H1 (cell line): ENCODE measurements at regions not wholly inside any gene's neighbourhood (a gene's known extent, or its start where the extent isn't known, plus 50 kb on each side); places are given as distances from the start of the nearest gene placed in this dataset.

Experiments used
- CHD2 ChIP-seq: IDR thresholded peaks from 2 replicates; pipeline ENCODE4 v1.6.1; 2012; ENCODE audit warnings: low read length, improper control_type of control experiment
- GABPA ChIP-seq: IDR thresholded peaks from 2 replicates; pipeline ENCODE4 v1.6.1; 2011; ENCODE audit warnings: mild to moderate bottlenecking, low read length, moderate library complexity, borderline replicate concordance; ENCODE audit not compliant: insufficient read depth
- KDM1A ChIP-seq: fragments of 200-600, 300-600 bp; sonication (generic); IDR thresholded peaks from 2 replicates; pipeline ENCODE4 v1.7.1; 2016; ENCODE audit warnings: mild to moderate bottlenecking, low read length, borderline replicate concordance
- RXRA ChIP-seq: IDR thresholded peaks from 2 replicates; pipeline ENCODE4 v1.6.1; 2011; ENCODE audit warnings: low read depth, mild to moderate bottlenecking, low read length, moderate library complexity; ENCODE audit not compliant: insufficient read depth
- TAF7 ChIP-seq: optimal IDR thresholded peaks from 2 replicates; pipeline ENCODE3; 2011; ENCODE audit warnings: low read depth, mild to moderate bottlenecking, inconsistent platforms, low read length, moderate library complexity, borderline replicate concordance
- TF ChIP-seq, protein P1 (sequence below): fragments of 300-600 bp; sonication (generic); IDR thresholded peaks from 2 replicates; pipeline ENCODE4 v1.7.1; 2012; ENCODE audit warnings: low read length, moderate library complexity, mild to moderate bottlenecking, inconsistent platforms; ENCODE audit not compliant: insufficient replicate concordance

DNA sequence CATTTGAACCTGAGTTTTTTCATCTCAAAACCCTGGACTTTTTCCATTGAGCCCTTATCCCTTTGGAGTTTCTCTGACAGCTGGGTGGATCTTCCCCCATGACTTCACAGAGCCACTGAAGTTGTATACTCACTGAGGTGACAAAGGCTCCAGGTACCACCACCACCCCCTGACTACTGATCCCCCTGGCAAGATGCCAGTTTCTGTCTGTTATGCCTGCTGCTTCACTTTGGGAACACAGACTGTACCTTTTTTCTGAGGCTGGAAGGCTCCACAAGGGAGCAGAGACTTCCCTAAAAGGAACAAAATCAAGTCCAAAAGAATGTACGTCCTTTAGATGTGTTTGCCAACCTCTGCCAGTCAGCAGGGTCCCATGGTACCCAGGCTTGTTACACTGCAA, 160.3 kb upstream of the JADE1 start (continued):
- TF ChIP-seq, protein P1, sequence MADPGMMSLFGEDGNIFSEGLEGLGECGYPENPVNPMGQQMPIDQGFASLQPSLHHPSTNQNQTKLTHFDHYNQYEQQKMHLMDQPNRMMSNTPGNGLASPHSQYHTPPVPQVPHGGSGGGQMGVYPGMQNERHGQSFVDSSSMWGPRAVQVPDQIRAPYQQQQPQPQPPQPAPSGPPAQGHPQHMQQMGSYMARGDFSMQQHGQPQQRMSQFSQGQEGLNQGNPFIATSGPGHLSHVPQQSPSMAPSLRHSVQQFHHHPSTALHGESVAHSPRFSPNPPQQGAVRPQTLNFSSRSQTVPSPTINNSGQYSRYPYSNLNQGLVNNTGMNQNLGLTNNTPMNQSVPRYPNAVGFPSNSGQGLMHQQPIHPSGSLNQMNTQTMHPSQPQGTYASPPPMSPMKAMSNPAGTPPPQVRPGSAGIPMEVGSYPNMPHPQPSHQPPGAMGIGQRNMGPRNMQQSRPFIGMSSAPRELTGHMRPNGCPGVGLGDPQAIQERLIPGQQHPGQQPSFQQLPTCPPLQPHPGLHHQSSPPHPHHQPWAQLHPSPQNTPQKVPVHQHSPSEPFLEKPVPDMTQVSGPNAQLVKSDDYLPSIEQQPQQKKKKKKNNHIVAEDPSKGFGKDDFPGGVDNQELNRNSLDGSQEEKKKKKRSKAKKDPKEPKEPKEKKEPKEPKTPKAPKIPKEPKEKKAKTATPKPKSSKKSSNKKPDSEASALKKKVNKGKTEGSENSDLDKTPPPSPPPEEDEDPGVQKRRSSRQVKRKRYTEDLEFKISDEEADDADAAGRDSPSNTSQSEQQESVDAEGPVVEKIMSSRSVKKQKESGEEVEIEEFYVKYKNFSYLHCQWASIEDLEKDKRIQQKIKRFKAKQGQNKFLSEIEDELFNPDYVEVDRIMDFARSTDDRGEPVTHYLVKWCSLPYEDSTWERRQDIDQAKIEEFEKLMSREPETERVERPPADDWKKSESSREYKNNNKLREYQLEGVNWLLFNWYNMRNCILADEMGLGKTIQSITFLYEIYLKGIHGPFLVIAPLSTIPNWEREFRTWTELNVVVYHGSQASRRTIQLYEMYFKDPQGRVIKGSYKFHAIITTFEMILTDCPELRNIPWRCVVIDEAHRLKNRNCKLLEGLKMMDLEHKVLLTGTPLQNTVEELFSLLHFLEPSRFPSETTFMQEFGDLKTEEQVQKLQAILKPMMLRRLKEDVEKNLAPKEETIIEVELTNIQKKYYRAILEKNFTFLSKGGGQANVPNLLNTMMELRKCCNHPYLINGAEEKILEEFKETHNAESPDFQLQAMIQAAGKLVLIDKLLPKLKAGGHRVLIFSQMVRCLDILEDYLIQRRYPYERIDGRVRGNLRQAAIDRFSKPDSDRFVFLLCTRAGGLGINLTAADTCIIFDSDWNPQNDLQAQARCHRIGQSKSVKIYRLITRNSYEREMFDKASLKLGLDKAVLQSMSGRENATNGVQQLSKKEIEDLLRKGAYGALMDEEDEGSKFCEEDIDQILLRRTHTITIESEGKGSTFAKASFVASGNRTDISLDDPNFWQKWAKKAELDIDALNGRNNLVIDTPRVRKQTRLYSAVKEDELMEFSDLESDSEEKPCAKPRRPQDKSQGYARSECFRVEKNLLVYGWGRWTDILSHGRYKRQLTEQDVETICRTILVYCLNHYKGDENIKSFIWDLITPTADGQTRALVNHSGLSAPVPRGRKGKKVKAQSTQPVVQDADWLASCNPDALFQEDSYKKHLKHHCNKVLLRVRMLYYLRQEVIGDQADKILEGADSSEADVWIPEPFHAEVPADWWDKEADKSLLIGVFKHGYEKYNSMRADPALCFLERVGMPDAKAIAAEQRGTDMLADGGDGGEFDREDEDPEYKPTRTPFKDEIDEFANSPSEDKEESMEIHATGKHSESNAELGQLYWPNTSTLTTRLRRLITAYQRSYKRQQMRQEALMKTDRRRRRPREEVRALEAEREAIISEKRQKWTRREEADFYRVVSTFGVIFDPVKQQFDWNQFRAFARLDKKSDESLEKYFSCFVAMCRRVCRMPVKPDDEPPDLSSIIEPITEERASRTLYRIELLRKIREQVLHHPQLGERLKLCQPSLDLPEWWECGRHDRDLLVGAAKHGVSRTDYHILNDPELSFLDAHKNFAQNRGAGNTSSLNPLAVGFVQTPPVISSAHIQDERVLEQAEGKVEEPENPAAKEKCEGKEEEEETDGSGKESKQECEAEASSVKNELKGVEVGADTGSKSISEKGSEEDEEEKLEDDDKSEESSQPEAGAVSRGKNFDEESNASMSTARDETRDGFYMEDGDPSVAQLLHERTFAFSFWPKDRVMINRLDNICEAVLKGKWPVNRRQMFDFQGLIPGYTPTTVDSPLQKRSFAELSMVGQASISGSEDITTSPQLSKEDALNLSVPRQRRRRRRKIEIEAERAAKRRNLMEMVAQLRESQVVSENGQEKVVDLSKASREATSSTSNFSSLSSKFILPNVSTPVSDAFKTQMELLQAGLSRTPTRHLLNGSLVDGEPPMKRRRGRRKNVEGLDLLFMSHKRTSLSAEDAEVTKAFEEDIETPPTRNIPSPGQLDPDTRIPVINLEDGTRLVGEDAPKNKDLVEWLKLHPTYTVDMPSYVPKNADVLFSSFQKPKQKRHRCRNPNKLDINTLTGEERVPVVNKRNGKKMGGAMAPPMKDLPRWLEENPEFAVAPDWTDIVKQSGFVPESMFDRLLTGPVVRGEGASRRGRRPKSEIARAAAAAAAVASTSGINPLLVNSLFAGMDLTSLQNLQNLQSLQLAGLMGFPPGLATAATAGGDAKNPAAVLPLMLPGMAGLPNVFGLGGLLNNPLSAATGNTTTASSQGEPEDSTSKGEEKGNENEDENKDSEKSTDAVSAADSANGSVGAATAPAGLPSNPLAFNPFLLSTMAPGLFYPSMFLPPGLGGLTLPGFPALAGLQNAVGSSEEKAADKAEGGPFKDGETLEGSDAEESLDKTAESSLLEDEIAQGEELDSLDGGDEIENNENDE: no peak
- no peak for TF ChIP-seq RXRA
- no peak for TF ChIP-seq GABPA
- no peak for TF ChIP-seq KDM1A
- no peak for TF ChIP-seq TAF7
- no peak for TF ChIP-seq CHD2
